HEK293 (cell line): ENCODE measurements at regions not wholly inside any gene's neighbourhood (a gene's known extent, or its start where the extent isn't known, plus 50 kb on each side); places are given as distances from the start of the nearest gene placed in this dataset.

ENCODE experiments used
- CTCF ChIP-seq: fragments of 450-650 bp; formaldehyde crosslinking; IDR thresholded peaks from 2 replicates; pipeline ENCODE4 v1.5.1; 2016; ENCODE audit warnings: missing biosample characterization, missing genetic modification characterization
- ZBTB26 ChIP-seq: fragments of 450-650 bp; formaldehyde crosslinking; optimal IDR thresholded peaks from 2 replicates; pipeline ENCODE3; 2016; ENCODE audit warnings: missing biosample characterization, mild to moderate bottlenecking, missing genetic modification characterization

GRCh38 chr12:127964717-127965116, 302.3 kb upstream of the TMEM132C start:
- TF ChIP-seq CTCF (tag by site-specific recombination) (no peak), ZBTB26 (tag by site-specific recombination) (no peak)
